Endothelial cell of umbilical vein (primary cell): ENCODE measurements at regions not wholly inside any gene's neighbourhood (a gene's known extent, or its start where the extent isn't known, plus 50 kb on each side); places are given as distances from the start of the nearest gene placed in this dataset.

Experiments used
- BruUV-seq: library from RNA; stranded (reverse); fragments of 400-500 nt; replicated peaks from 2 replicates; lab custom pipeline; 2021; lab: Mats Ljungman, UMichigan
- CTCF ChIA-PET: fragments of 300-600, 350-600 bp; sonication (Branson Sonifier 250); formaldehyde crosslinking; loops from one replicate; lab custom pipeline; 2021; ENCODE audit warnings: antibody characterized with exemption, inconsistent platforms; lab: Charles Lee
- POLR2A ChIA-PET: fragments of 300-600, 350-600 bp; sonication (Branson Sonifier 250); formaldehyde crosslinking; loops from one replicate; lab custom pipeline; 2021; ENCODE audit warnings: antibody characterized with exemption, inconsistent platforms; lab: Charles Lee
- DNase-seq: peaks from one replicate; pipeline ENCODE4 v3.0.0-alpha.2; 2011; ENCODE audit warnings: low read depth, low spot score
- FAIRE-seq: peaks from 2 replicates; lab custom pipeline; 2011; peaks lifted over from hg19 to GRCh38; lab: Jason Lieb, UNC
- H2AFZ ChIP-seq: 2 replicates; pipeline ENCODE4 v1.6.0; 2012; ENCODE audit warnings: low read depth, low read length, control low read depth, inconsistent platforms
- H3K27ac ChIP-seq: 2 replicates; pipeline ENCODE4 v1.5.1; 2011; ENCODE audit warnings: low read depth, mild to moderate bottlenecking, control low read depth, low read length, moderate library complexity; ENCODE audit not compliant: insufficient read depth
- H3K27me3 ChIP-seq, 2 experiments: 2 replicates each; pipeline versions ENCODE4 v1.6.0 to v1.6.1; 2011; ENCODE audit warnings: low read length in 2 of 2, mixed read lengths in 1 of 2; ENCODE audit not compliant: control insufficient read depth in 2 of 2, insufficient read depth in 2 of 2
- H3K36me3 ChIP-seq, 2 experiments: 2 replicates in 1 of 2; 3 replicates in 1 of 2; pipeline ENCODE4 v1.5.1; 2011; ENCODE audit warnings: low read length in 2 of 2, mild to moderate bottlenecking in 1 of 2, moderate library complexity in 1 of 2; ENCODE audit not compliant: control insufficient read depth in 2 of 2, insufficient read depth in 2 of 2; ENCODE audit errors: extremely low read depth in 1 of 2
- H3K4me1 ChIP-seq: 3 replicates; pipeline ENCODE4 v1.5.1; 2011; ENCODE audit warnings: mild to moderate bottlenecking, low read length; ENCODE audit not compliant: control insufficient read depth, insufficient read depth; ENCODE audit errors: extremely low read depth
- H3K4me2 ChIP-seq: 2 replicates; pipeline ENCODE4 v1.6.1; 2011; ENCODE audit warnings: low read length, control low read depth, mixed read lengths; ENCODE audit not compliant: insufficient read depth
- H3K4me3 ChIP-seq, 3 experiments: fragments of 200-600 bp in 1 of 3; sonication (generic), shearing (Covaris generic) in 1 of 3; replicated peaks in 1 of 3; 2 replicates each; pipeline ENCODE4 v1.5.1; 2011 to 2016; ENCODE audit warnings: control low read depth in 3 of 3, low read length in 3 of 3, mild to moderate bottlenecking in 2 of 3, inconsistent platforms in 1 of 3, low read depth in 1 of 3, moderate library complexity in 1 of 3; ENCODE audit not compliant: insufficient read depth in 1 of 3
- H3K79me2 ChIP-seq: 2 replicates; pipeline ENCODE4 v1.6.0; 2012; ENCODE audit warnings: low read length, inconsistent platforms; ENCODE audit not compliant: control insufficient read depth, insufficient read depth
- H3K9ac ChIP-seq: replicated peaks from 2 replicates; pipeline ENCODE3; 2011; ENCODE audit warnings: low read length, control low read depth; ENCODE audit not compliant: insufficient read depth; ENCODE audit errors: extremely low read depth
- H3K9me1 ChIP-seq: replicated peaks from 3 replicates; pipeline ENCODE4 v1.6.0; 2011; ENCODE audit warnings: mild to moderate bottlenecking, low read length; ENCODE audit not compliant: control insufficient read depth, insufficient read depth; ENCODE audit errors: extremely low read depth
- H3K9me3 ChIP-seq: replicated peaks from 2 replicates; pipeline ENCODE4 v1.5.1; 2012; ENCODE audit warnings: low read length, inconsistent platforms; ENCODE audit not compliant: control insufficient read depth, insufficient read depth
- H4K20me1 ChIP-seq: replicated peaks from 2 replicates; pipeline ENCODE3; 2011; ENCODE audit warnings: mild to moderate bottlenecking, low read length; ENCODE audit not compliant: control insufficient read depth, insufficient read depth; ENCODE audit errors: extremely low read depth
- CTCF ChIP-seq, 2 donors: IDR thresholded peaks; 1 replicate in 1 of 2; 2 replicates in 1 of 2; pipeline ENCODE4 v1.5.1; 2011; ENCODE audit warnings: low read length in 2 of 2, mild to moderate bottlenecking in 2 of 2, moderate library complexity in 2 of 2, control low read depth in 1 of 2, inconsistent platforms in 1 of 2, low read depth in 1 of 2; ENCODE audit not compliant: insufficient read depth in 1 of 2; ENCODE audit errors: extremely low read depth in 1 of 2
- EZH2 ChIP-seq: IDR thresholded peaks from 2 replicates; pipeline ENCODE4 v1.6.1; 2012; ENCODE audit warnings: borderline replicate concordance, low read depth, mild to moderate bottlenecking, moderate library complexity, low read length, inconsistent platforms; ENCODE audit not compliant: severe bottlenecking
- FOS ChIP-seq: IDR thresholded peaks from 2 replicates; pipeline ENCODE4 v1.6.1; 2011; ENCODE audit warnings: mild to moderate bottlenecking, low read length, moderate library complexity, borderline replicate concordance; ENCODE audit not compliant: insufficient read depth
- GATA2 ChIP-seq: IDR thresholded peaks from 2 replicates; pipeline ENCODE4 v1.7.0; 2011; ENCODE audit warnings: low read depth, mild to moderate bottlenecking, moderate library complexity, mixed read lengths, low read length; ENCODE audit not compliant: insufficient read length, insufficient read depth
- JUN ChIP-seq: IDR thresholded peaks from 2 replicates; pipeline ENCODE4 v1.6.1; 2011; ENCODE audit warnings: borderline replicate concordance, low read depth; ENCODE audit not compliant: insufficient read length, insufficient read depth
- MAX ChIP-seq: IDR thresholded peaks from 2 replicates; pipeline ENCODE4 v1.6.1; 2011; ENCODE audit not compliant: insufficient read depth, insufficient read length
- MYC ChIP-seq: IDR thresholded peaks from one replicate; pipeline ENCODE4 v1.6.1; 2011; ENCODE audit warnings: mild to moderate bottlenecking, low read depth, low read length
- POLR2A ChIP-seq: IDR thresholded peaks from 2 replicates; pipeline ENCODE4 v1.6.1; 2012; ENCODE audit warnings: low read depth, mild to moderate bottlenecking, control low read depth, low read length
- POLR2AphosphoS5 ChIP-seq: IDR thresholded peaks from 2 replicates; pipeline ENCODE4 v1.6.1; 2012; ENCODE audit warnings: low read depth, mild to moderate bottlenecking, control low read depth, low read length, moderate library complexity; ENCODE audit not compliant: insufficient read depth
- dilution Hi-C: fragments of 300-500 bp; cut with MboI; formaldehyde crosslinking; loops from one replicate; pipeline ENCODE4 v1.15.0; 2019; ENCODE audit warnings: low sequenced_read_pairs; ENCODE audit not compliant: extremely low pct_ligation_motif_present
- intact Hi-C: fragments of 100-400 bp; cut with micrococcal nuclease; formaldehyde crosslinking; loops from one replicate; pipeline ENCODE4 v1.10.0; 2022

DNA sequence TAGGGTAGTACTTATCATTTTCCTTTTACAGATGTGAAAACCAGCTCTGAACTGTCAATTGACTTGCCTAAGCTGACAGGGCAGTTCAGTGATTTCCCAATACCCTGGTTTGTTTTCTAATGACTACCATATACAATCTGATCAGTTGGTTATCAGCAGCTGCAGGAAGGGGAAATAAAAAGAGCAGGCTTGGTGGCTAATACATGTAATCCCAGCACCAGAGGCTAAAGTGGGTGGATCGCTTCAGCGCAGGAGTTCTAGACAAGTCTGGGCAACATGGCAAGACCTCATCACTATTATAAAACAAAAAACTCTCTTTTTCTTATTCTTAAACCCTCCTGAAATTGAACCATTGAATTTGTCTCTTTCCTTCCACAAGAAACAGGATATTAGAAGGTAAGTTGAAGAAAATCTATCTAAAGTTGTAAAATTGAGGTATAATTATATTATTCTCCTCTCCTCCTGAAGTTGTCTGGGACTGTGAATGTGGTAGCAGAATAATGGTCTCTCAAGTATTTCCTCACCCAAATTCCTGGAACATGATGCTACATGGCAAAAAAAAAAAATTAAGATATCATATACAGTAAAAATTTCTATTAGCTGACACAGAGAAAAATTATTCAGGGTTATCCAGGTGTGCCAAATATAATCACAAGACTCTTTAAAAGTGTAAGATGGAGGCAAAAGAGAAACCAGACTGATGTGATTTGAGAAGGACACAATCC, 1441.6 kb downstream of the SUCLG1 start:
- intact Hi-C loops, result no loop called here
- no TSS peak for BruUV-seq
- no peak overlapping the region for H2AFZ ChIP-seq

DNA sequence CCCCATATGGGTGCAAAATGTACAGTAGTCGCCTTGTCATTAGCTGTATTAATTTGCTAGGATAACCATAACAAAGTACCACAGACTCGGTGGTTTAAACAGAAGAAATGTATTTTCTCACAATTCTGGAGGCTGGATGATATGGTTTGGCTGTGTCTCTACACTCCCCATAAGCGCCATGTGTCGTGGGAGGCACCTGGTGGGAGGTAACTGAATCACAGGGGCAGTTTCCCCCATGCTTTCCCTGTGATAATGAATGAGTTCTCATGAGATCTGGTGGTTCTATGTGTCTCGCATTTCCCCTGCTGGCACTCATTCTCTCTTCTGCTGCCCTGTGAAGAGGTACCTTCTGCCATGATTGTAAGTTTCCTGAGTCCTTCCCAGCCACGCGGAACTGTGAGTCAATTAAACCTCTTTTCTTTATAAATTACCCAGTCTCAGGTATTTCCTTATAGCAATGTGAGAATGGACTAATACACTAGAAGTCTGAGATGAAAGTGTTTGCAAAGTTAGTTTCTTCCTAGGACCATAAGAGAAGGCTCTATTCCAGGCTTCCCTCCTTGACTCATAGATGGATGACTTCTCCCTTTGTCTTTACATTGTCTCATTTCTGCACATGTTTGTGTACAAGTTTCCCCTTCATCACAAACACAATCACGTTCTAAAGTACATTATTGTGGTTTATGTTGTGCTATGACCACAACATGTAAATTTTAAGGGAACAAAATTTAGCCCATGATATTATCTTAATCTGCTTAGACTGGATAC, 1442.6 kb downstream of the SUCLG1 start:
- no peak overlapping the region for H3K27ac ChIP-seq
- POLR2A ChIA-PET, result no interaction called here
- CTCF ChIA-PET, result no interaction called here
- H3K9me3 ChIP-seq, result no peaks in the 10 kb centered on the region
- no peak overlapping the region for H3K4me3 ChIP-seq
- no peaks in the 10 kb centered on the region for H3K9me1 ChIP-seq
- dilution Hi-C loops, result no loop called here
- peaks cover 2% of the 10 kb centered on the region for H3K4me1 ChIP-seq
- FAIRE-seq (no peak), DNase-seq (no peak)
- H3K79me2 ChIP-seq, result no peaks in the 10 kb centered on the region
- H3K36me3 ChIP-seq, result no peaks in the 10 kb centered on the region
- BruUV-seq, result no TSS peak
- no peak overlapping the region for H3K4me2 ChIP-seq
- no peaks in the 10 kb centered on the region for H4K20me1 ChIP-seq
- intact Hi-C loops, result no loop called here
- no peaks in the 10 kb centered on the region for H3K27me3 ChIP-seq
- no peak overlapping the region for H2AFZ ChIP-seq
- H3K9ac ChIP-seq, result no peak overlapping the region
- TF ChIP-seq MYC (no peak), POLR2A (no peak), EZH2 (no peak), JUN (no peak), MAX (no peak), CTCF (IDR thresholded peaks at IDR 0.05; ENCODE audit: extremely low read depth in 1 of 2, insufficient read depth in 1 of 2, low read depth in 1 of 2, low read length in 2 of 2) (no peak), POLR2AphosphoS5 (no peak), GATA2 (no peak), FOS (no peak)

More for the DNA sequence above, 1441.6 kb downstream of the SUCLG1 start:
- Histone ChIP-seq H3K36me3 (no peaks in the 10 kb centered on the region), H3K27ac (no peak overlapping the region), H3K9ac (no peak overlapping the region), H3K79me2 (no peaks in the 10 kb centered on the region), H3K4me2 (no peak overlapping the region), H3K4me3 (no peak overlapping the region), H3K9me3 (no peaks in the 10 kb centered on the region), H3K9me1 (no peaks in the 10 kb centered on the region), H4K20me1 (no peaks in the 10 kb centered on the region), H3K27me3 (no peaks in the 10 kb centered on the region), H3K4me1 (peaks cover 2% of the 10 kb centered on the region)
- DNase-seq, result no peak
- ChIA-PET CTCF (no interaction called here), POLR2A (no interaction called here)
- dilution Hi-C loops, result no loop called here
- no peak for TF ChIP-seq JUN
- TF ChIP-seq POLR2A, result no peak
- FAIRE-seq, result no peak
